GM19324 (cell line): ENCODE measurements at regions not wholly inside any gene's neighbourhood (a gene's known extent, or its start where the extent isn't known, plus 50 kb on each side); places are given as distances from the start of the nearest gene placed in this dataset.

ENCODE experiments used
- ATAC-seq: cut with Tn5 transposase; IDR thresholded peaks from one replicate; pipeline ENCODE4 v1.9.1; 2021; ENCODE audit warnings: mild to moderate bottlenecking, moderate library complexity; ENCODE audit not compliant: unreplicated experiment, low FRiP score

DNA sequence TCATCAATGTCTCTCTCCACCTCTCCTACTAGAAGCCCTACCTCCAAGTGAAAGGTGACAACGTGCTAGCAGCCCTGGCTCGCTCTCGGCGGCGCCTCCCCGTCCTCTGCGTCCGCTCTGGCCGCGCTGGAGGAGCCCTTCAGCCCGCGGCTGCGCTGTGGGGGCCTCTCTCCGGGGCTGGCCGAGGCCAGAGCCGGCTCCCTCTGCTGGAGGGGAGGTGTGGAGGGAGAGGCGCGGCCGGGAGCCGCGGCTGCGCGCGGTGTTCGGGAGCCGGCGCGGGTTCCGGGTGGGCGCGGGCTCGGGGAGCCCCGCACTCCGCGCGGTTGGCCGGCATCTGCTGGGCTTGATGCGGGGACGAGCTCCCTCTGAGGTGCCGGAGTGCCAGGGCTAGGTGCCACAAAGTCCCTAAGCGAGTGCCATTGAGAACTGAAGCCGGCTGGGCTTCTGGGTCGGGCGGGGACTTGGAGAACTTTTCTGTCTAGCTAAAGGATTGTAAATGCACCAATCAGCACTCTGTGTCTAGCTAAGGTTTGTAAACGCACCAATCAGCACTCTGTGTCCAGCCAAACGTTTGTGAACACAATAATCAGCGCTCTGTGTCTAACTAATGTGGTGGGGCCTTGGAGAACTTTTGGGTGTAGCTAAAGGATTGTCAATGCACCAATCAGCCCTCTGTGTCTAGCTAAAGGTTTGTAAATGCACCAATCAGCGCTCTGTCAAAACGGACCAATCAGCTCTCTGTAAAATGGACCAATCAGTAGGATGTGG lies 84.8 kb upstream of the ARRDC4 start:
- no peak for ATAC-seq

DNA sequence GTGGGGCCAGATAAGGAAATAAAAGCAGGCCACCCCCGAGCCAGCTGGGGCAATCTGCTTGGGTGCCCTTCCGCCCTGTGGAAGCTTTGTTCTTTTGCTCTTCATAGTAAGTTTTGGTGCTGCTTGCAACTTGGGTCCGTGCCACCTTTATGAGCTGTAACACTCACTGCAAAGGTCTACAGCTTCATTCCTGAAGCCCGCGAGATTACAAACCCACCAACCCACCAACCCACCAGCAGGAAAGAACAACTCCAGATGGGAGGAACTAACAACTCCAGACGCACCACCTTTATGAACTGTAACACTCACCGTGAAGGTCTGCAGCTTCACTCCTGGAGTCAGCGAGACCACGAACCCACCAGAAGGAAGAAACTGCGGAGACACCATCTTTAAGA lies 84.2 kb upstream of the ARRDC4 start:
- no peak for ATAC-seq

DNA sequence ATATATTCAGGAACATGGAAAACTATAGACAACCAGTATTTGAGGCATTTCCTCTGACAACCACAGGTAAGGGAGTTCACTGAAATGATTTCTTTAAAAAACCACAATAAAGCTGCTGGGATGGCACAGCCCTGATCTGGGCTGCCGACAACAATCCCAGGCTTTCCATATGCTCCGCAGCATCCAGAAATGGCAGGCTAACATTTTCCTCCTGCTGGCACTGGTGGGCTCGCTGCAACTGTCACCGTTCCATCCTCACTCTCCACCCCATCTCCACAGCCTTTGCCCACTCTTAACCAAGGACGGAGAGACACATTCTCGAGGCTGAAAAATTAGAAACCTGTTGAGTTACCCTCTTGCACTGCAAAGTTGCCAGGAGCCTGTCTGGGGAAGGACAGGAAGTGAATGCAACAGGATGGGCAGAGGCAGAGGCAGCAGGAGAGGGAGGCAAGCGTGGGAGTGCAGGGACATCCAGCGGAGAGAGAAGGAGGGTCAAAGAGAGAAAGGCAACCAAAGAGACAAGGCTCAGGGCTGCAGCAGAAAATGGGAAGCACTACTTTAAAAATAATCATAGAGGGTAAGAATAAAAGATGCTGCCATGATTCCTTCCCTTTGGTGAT lies 79.0 kb upstream of the ARRDC4 start:
- no peak for ATAC-seq

DNA sequence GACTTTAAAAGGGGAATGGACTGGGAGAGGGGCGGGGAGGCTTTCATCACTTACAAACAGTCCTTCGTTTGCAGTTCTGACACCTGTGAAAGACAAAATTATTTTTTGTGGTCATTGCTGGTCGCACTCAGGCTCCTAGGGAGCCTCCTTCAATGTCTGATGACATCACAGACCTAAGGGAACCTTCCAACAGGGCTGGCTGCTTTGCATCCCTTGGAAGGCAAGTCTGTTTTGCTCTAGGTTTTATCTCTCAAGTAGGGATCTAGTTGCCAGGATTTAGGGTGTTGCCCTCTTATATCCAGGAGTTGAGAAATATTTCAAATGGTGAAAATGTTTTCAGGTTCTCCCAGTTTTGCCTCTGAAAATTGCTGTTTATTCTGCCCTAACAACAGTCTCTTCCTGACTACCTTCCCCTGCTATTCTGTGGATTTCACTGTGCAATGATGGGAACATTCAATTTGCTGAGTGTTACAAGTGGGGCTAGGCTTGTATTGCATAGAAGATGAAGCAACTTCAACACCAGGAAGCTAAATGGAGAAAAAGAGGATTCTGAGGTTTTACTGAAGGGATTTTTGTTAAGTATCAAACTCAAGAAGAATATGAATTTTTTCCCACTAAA lies 75.9 kb upstream of the ARRDC4 start:
- ATAC-seq = no peak

DNA sequence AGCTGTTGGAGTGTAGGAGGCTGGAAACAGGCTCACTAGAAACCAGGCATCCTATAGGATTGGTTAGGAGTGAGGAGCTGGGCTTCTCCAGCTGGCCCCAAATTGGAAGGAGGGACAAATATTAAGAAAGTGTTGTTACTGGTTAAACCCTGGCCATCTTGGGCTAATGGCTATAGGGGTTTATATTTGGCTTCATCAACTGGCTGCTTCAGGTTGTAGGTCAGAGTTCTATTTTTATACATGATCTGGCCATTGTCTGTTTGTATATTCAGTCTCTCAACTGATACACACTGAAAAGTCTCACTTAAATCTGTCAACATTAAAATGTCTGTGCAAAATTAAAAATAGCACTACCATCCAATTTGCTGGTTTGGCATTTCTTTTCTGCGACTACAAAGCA lies 70.2 kb upstream of the ARRDC4 start:
- ATAC-seq = no peak

DNA sequence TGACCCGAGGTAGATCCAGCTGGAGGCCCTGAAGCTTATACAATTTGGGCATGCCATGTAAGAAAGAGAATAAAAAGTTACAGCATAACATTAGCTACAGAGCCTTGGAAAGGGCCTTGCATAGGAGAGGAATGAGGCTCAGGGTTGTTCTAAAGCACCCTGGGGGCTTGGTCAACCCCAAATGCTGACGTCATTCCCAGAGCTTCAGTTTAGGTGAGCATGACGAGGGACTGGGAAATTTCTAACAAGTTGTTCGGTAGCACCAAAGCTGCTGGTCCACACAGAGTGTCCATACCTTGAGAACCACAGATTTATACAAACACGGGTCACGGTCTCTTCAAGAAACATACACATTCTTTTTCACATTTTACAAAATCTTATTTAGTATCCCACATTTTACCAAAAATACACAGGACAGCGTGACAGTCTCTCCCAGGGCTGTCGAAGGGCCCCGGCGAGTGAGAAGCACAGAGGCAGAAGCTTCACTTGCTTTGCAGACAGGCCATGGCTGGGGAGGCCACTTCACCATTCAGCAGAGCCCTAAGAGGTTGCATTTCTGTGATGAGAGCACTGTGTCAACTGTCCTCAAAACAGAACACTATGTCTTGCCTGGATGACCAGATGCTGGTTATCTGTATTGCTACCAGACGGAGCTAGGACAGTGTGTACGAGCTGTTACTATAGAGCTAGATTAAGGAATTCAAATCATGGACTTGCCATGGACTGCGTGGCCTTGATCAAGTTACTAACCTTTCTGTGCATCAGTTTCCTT lies 68.2 kb upstream of the ARRDC4 start:
- ATAC-seq = no peak

DNA sequence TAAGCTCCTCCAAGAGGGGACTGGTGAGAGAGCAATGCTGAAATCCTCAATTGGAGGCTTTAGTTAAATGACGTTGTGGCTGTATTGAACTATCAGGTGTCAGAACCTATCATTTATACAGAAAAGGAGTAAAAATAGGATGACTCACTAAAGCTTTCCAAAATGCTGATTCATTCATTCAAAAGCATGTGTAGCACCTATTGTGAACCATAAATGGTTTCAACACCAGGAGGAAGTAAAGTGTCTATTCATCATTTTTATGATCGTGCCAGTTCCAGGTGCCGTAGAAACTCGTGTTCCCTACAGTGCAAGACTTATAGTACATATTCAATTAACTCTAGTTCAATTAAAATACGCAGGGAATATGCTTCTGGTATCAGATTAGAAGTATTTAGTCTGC lies 66.5 kb upstream of the ARRDC4 start:
- no peak for ATAC-seq

DNA sequence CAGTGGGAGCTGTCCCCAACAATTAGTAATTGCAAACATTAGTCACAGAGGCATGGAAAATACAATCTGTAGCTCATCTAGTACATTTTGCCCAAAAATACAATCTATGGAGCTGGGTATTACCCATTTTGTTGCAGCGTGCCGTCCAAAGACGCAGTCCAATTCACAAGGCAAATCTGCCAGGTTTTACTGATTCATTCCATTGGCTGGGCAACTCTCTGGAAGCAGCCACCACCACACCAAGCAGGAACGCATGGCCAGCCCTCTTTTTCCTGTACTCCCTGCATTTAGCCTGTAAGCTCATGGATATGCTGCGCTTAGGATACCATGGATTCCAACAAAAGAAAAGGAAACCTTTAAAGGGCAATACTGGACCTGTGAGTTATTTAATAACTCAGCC lies 60.5 kb upstream of the ARRDC4 start:
- ATAC-seq = no peak

DNA sequence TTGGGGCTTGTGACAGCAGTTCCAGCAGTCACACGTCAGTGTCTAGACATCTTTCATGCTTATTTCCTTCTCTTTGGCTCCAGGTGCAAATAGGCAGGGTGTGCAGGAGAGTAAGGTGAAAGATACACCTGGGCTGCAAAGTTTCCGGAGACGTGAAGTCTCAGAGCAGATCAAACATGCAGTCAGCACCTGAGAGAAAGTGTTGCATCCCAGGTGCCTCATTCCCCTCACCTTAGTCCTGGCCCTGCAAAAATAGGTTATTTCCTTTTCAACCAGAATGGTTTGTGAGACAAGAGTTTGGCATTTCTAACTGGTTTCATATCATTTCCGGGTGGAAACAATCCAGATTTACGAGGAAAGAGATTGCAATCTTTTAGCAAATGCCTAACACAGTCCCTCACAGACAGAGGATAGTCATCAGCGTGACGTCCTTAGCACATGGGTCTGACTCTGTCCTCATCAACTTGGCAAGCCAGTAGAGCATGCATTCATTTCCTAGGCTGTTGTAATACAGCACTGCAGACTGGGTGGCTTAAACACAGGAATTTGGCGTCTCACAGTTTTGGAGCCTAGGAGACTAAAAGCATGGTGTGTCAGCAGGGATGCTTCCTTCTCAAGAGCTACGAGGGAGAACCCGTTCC lies 58.2 kb upstream of the ARRDC4 start:
- ATAC-seq = no peak

DNA sequence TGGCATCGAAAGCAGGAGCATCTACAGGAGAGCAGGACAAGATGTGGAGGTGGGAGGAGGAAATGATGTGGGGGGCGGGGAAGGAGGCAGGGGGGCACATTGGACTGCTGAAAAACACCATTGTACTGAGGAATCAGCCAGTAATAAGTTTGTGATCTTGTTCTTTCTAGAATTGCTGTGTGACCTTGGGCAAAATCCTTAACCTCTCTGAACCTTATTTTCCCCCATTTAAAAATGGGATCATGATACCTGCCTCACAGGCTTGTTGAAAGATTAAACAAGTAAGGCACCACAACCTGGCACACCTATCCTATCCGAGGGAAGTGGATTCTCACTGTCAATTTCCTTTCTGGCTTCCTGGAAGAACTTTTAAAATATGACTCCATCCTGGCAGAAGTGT lies 56.9 kb upstream of the ARRDC4 start:
- ATAC-seq = no peak

DNA sequence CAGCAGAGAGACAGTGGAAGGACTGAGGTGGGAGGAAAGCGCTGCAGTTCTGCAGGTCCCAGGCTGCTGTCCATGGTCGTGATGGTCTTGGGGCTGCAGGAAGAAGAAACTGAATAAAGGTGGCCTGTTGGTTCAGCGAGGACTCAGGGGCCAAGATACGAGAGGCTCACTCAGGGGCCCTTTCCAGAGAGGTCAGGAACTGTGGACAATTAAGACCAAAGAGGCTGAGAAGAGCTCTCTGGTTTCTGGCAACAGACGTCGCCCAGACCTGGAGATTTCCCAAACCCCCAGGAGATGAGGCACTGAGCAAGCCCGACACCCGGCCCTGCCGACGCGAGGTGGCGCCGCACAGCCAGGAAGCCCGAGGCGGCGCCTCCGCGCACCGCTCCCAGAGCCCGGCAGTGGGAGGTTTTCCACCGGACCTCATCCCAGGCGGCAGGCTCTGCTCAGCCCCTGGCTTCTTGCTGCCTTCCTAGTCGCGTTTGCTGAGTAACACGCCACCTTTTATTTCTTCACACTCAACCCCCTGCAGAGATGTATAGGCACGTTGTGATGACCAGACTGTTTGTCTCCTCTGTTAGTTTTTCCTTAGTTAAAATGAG lies 56.4 kb upstream of the ARRDC4 start:
- ATAC-seq = no peak

DNA sequence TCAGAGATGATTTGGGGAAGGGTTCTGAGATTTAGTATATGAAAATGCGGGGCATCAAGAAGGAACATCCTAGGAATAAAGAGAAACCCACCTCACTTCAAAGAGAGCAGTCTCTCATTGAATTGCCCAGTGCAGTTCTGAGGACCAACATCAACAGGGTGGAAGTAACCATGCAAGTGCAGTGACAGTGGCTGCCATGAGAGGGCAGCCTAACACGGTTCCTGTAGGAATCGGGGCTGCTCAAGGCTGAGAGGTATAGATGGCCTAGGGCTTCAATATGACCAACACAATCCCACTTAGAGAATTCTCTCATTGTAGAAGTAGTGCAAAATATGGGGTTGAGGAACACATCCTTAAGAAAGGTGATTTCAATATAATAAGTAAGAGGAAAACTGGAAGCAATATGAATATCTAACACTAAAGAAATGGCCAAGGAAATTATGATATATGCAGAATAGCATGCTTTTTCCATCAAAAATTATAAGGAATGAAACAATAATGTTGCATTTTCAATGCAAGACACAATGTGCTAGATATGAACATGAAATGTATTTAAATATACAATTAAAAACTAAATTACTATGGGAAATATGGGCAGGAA lies 51.1 kb upstream of the ARRDC4 start:
- ATAC-seq = no peak
